K562 (cell line): ENCODE measurements at regions not wholly inside any gene's neighbourhood (a gene's known extent, or its start where the extent isn't known, plus 50 kb on each side); places are given as distances from the start of the nearest gene placed in this dataset.

Experiments
- ATAC-seq: fragments of 200-7000 bp; cut with Tn5 transposase; 3 replicates; pipeline ENCODE4 v1.9.1; 2020; ENCODE audit warnings: moderate library complexity
- BruUV-seq: library from RNA; stranded (reverse); fragments of 400-500 nt; replicated peaks from 2 replicates; lab custom pipeline; 2021; lab: Mats Ljungman, UMichigan
- CTCF ChIA-PET: fragments of 300-600 bp; formaldehyde crosslinking; extraction: SDS; loops from one replicate; lab custom pipeline; 2021; ENCODE audit warnings: low intra/inter-chr PET ratio; lab: Yijun Ruan, JAX
- POLR2A ChIA-PET: fragments of 300-600, 350-650 bp; sonication (Branson Sonifier 250); formaldehyde crosslinking; extraction: SDS; loops from one replicate; lab custom pipeline; 2021; ENCODE audit warnings: antibody characterized with exemption, inconsistent platforms; lab: Yijun Ruan, JAX
- DNase-seq, 4 experiments: peaks; one replicate each; pipeline versions ENCODE4 v3.0.0 to v3.0.0-alpha.2; 2011 to 2018; ENCODE audit warnings: low spot score in 3 of 4, mixed read lengths in 3 of 4; ENCODE audit errors: extremely low read depth in 1 of 4
- FAIRE-seq: peaks from 2 replicates; lab custom pipeline; 2011; peaks lifted over from hg19 to GRCh38; lab: Jason Lieb, UNC
- H2AFZ ChIP-seq: 2 replicates; pipeline ENCODE4 v1.6.0; 2011; ENCODE audit warnings: low read depth, low read length, control low read depth, inconsistent platforms
- H3K27ac ChIP-seq: fragments of 200-600 bp; 3 replicates; pipeline ENCODE4 v1.8.0; 2011; ENCODE audit warnings: low read depth, mild to moderate bottlenecking, control low read depth, inconsistent platforms, low read length, moderate library complexity, mixed read lengths; ENCODE audit errors: extremely low read depth
- H3K27me3 ChIP-seq, 2 experiments: fragments of 300-600 bp in 1 of 2; 2 replicates in 1 of 2; 3 replicates in 1 of 2; pipeline versions ENCODE4 v1.6.0 to v1.8.0; 2011; ENCODE audit warnings: inconsistent platforms in 2 of 2, low read length in 2 of 2, mild to moderate bottlenecking in 1 of 2, mixed read lengths in 1 of 2, moderate library complexity in 1 of 2; ENCODE audit not compliant: control insufficient read depth in 2 of 2, insufficient read depth in 2 of 2
- H3K36me3 ChIP-seq: fragments of 300-600 bp; 3 replicates; pipeline ENCODE4 v1.8.0; 2011; ENCODE audit warnings: mild to moderate bottlenecking, low read length, inconsistent platforms; ENCODE audit not compliant: control insufficient read depth, insufficient read depth
- H3K4me1 ChIP-seq, 2 experiments: fragments of 200-600 bp in 1 of 2; replicated peaks in 1 of 2; 2 replicates in 1 of 2; 3 replicates in 1 of 2; pipeline versions ENCODE4 v1.5.1 to v1.8.0; 2011; ENCODE audit warnings: inconsistent platforms in 2 of 2, low read length in 2 of 2, mild to moderate bottlenecking in 1 of 2, mixed read lengths in 1 of 2, moderate library complexity in 1 of 2; ENCODE audit not compliant: control insufficient read depth in 2 of 2, insufficient read depth in 2 of 2
- H3K4me2 ChIP-seq: 2 replicates; pipeline ENCODE4 v1.6.1; 2011; ENCODE audit warnings: low read length, control low read depth, inconsistent platforms, mixed read lengths; ENCODE audit not compliant: insufficient read depth
- H3K4me3 ChIP-seq: fragments of 200-600 bp; sonication (generic), shearing (Covaris generic); 2 replicates; pipeline ENCODE4 v1.5.1; 2016; ENCODE audit warnings: control low read depth, inconsistent platforms
- H3K79me2 ChIP-seq: fragments of 200-600 bp; 3 replicates; pipeline ENCODE4 v1.8.0; 2011; ENCODE audit warnings: low read length, inconsistent platforms; ENCODE audit not compliant: control insufficient read depth, insufficient read depth
- H3K9ac ChIP-seq, 2 experiments: 2 replicates each; pipeline versions ENCODE4 v1.6.0 to v1.6.1; 2011; ENCODE audit warnings: low read depth in 2 of 2, low read length in 2 of 2, control low read depth in 1 of 2, inconsistent platforms in 1 of 2, mild to moderate bottlenecking in 1 of 2, mixed read lengths in 1 of 2; ENCODE audit not compliant: insufficient read depth in 1 of 2
- H3K9me1 ChIP-seq: one replicate; pipeline ENCODE4 v1.6.0; 2011; ENCODE audit warnings: inconsistent platforms, mild to moderate bottlenecking, low read length, moderate library complexity; ENCODE audit not compliant: control insufficient read depth, insufficient read depth
- H3K9me3 ChIP-seq: replicated peaks from 2 replicates; pipeline ENCODE4 v1.5.1; 2011; ENCODE audit warnings: low read depth, low read length, inconsistent platforms; ENCODE audit not compliant: control insufficient read depth, insufficient read depth
- H4K20me1 ChIP-seq: replicated peaks from 2 replicates; pipeline ENCODE4 v1.6.1; 2011; ENCODE audit warnings: low read length, inconsistent platforms, mixed read lengths; ENCODE audit not compliant: control insufficient read depth, insufficient read depth
- BRD9 ChIP-seq: fragments of 450-650 bp; IDR thresholded peaks from 2 replicates; pipeline ENCODE4 v1.6.1; 2018; ENCODE audit warnings: low read depth; ENCODE audit not compliant: partially characterized antibody
- MAZ ChIP-seq, 2 experiments: fragments of 450-650 bp in 1 of 2; sonication (generic) in 1 of 2; formaldehyde crosslinking; IDR thresholded peaks in 1 of 2; conservative IDR thresholded peaks in 1 of 2; 2 replicates each; pipeline versions ENCODE4 v1.4.0 to v1.5.0; 2020; ENCODE audit warnings: mild to moderate bottlenecking in 1 of 2, missing genetic modification reagents in 1 of 2
- MTF1 ChIP-seq: fragments of 250-450 bp; sonication (Bioruptor Pico); IDR thresholded peaks from 2 replicates; pipeline ENCODE4 v1.9.0; 2021; ENCODE audit warnings: moderate library complexity, mild to moderate bottlenecking, inconsistent platforms, borderline replicate concordance
- SMAD2 ChIP-seq: fragments of 150-350 bp; IDR thresholded peaks from 2 replicates; pipeline ENCODE4 v1.6.1; 2014; ENCODE audit warnings: low read depth, mild to moderate bottlenecking, low read length
- XRCC5 ChIP-seq: fragments of 200-400 bp; formaldehyde crosslinking; IDR thresholded peaks from 2 replicates; pipeline ENCODE4 v1.6.1; 2017; ENCODE audit warnings: low read depth, mild to moderate bottlenecking, low read length
- WGBS: fragments of 100-300 bp; shearing (Covaris generic); methylation state at CpG from one replicate; pipeline ENCODE4 v1.1.6; 2016; ENCODE audit warnings: low coverage, mixed read lengths; ENCODE audit not compliant: insufficient coverage; ENCODE audit errors: missing lambda C conversion rate; 5-methylcytosine and 5-hydroxymethylcytosine counted together
- in situ Hi-C: fragments of 300-500 bp; cut with MboI; formaldehyde crosslinking; loops from 4 replicates; pipeline ENCODE4 v1.15.0; 2018; ENCODE audit warnings: inconsistent platforms, mixed read lengths
- intact Hi-C: fragments of 100-400 bp; cut with micrococcal nuclease; formaldehyde crosslinking; loops from 2 replicates; pipeline ENCODE4 v1.14.2; 2022
- TF ChIP-seq, protein P1 (sequence below): fragments of 250-450 bp; sonication (Bioruptor Pico); IDR thresholded peaks from 2 replicates; pipeline ENCODE4 v1.8.0; 2022; ENCODE audit warnings: inconsistent platforms
- TF ChIP-seq, protein P2 (sequence below): fragments of 150-350 bp; IDR thresholded peaks from 2 replicates; pipeline ENCODE4 v1.6.1; 2014; ENCODE audit warnings: low read depth, mild to moderate bottlenecking, low read length, borderline replicate concordance

DNA sequence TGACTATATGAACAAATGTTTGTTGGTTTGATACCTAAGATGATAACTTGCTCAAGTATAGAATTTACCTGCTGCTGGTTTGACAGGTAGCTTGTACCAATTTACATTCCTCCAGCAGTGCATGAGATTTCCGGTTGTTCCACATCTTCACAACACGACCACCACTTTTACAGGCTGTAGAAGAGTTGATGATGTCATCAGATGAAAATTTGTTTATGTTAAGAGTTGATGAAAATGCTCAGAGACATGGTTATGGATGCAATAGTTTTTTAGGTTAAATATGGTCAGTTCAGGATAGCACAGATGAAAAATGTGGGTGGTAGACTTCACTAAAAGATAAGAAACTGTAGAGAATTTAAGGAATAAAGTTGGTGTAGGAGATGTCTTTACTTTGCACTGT is 468.3 kb downstream of the PCDH18 start:
- no peak overlapping the region for H3K27ac ChIP-seq
- ChIA-PET CTCF (no interaction called here), POLR2A (no interaction called here)
- ATAC-seq: no peak
- no peaks in the 10 kb centered on the region for H3K79me2 ChIP-seq
- 0% methylated on average over 2 of the region's 2 CpGs for WGBS
- H2AFZ ChIP-seq: no peak overlapping the region
- H3K9ac ChIP-seq: no peak overlapping the region
- intact Hi-C loops (no loop called here), in situ Hi-C loops (no loop called here)
- H3K4me2 ChIP-seq: no peak overlapping the region
- no peak overlapping the region for H3K4me3 ChIP-seq
- no peaks in the 10 kb centered on the region for H3K36me3 ChIP-seq
- H4K20me1 ChIP-seq: no peaks in the 10 kb centered on the region
- DNase-seq: no peak
- TF ChIP-seq, protein P1, sequence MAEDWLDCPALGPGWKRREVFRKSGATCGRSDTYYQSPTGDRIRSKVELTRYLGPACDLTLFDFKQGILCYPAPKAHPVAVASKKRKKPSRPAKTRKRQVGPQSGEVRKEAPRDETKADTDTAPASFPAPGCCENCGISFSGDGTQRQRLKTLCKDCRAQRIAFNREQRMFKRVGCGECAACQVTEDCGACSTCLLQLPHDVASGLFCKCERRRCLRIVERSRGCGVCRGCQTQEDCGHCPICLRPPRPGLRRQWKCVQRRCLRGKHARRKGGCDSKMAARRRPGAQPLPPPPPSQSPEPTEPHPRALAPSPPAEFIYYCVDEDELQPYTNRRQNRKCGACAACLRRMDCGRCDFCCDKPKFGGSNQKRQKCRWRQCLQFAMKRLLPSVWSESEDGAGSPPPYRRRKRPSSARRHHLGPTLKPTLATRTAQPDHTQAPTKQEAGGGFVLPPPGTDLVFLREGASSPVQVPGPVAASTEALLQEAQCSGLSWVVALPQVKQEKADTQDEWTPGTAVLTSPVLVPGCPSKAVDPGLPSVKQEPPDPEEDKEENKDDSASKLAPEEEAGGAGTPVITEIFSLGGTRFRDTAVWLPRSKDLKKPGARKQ (CRISPR knock-in tag): no peak
- TF ChIP-seq MAZ (CRISPR knock-in tag; conservative IDR thresholded peaks at IDR 0.05 in 1 of 2, IDR thresholded peaks at IDR 0.05 in 1 of 2) (no peak), SMAD2 (no peak), MTF1 (CRISPR knock-in tag) (no peak), XRCC5 (no peak), BRD9 (no peak)
- TF ChIP-seq, protein P2, sequence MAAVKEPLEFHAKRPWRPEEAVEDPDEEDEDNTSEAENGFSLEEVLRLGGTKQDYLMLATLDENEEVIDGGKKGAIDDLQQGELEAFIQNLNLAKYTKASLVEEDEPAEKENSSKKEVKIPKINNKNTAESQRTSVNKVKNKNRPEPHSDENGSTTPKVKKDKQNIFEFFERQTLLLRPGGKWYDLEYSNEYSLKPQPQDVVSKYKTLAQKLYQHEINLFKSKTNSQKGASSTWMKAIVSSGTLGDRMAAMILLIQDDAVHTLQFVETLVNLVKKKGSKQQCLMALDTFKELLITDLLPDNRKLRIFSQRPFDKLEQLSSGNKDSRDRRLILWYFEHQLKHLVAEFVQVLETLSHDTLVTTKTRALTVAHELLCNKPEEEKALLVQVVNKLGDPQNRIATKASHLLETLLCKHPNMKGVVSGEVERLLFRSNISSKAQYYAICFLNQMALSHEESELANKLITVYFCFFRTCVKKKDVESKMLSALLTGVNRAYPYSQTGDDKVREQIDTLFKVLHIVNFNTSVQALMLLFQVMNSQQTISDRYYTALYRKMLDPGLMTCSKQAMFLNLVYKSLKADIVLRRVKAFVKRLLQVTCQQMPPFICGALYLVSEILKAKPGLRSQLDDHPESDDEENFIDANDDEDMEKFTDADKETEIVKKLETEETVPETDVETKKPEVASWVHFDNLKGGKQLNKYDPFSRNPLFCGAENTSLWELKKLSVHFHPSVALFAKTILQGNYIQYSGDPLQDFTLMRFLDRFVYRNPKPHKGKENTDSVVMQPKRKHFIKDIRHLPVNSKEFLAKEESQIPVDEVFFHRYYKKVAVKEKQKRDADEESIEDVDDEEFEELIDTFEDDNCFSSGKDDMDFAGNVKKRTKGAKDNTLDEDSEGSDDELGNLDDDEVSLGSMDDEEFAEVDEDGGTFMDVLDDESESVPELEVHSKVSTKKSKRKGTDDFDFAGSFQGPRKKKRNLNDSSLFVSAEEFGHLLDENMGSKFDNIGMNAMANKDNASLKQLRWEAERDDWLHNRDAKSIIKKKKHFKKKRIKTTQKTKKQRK: no peak
- no TSS peak for BruUV-seq
- no peak for FAIRE-seq
- no peaks in the 10 kb centered on the region for H3K4me1 ChIP-seq
- H3K27me3 ChIP-seq: no peaks in the 10 kb centered on the region
- H3K9me3 ChIP-seq: no peaks in the 10 kb centered on the region
- no peaks in the 10 kb centered on the region for H3K9me1 ChIP-seq
